K562 (cell line): ENCODE measurements at regions not wholly inside any gene's neighbourhood (a gene's known extent, or its start where the extent isn't known, plus 50 kb on each side); places are given as distances from the start of the nearest gene placed in this dataset.

Source experiments
- ATAC-seq: fragments of 200-7000 bp; cut with Tn5 transposase; 3 replicates; pipeline ENCODE4 v1.9.1; 2020; ENCODE audit warnings: moderate library complexity
- BruUV-seq: library from RNA; stranded (reverse); fragments of 400-500 nt; replicated peaks from 2 replicates; lab custom pipeline; 2021; lab: Mats Ljungman, UMichigan
- CTCF ChIA-PET: fragments of 300-600 bp; formaldehyde crosslinking; extraction: SDS; loops from one replicate; lab custom pipeline; 2021; ENCODE audit warnings: low intra/inter-chr PET ratio; lab: Yijun Ruan, JAX
- POLR2A ChIA-PET: fragments of 300-600, 350-650 bp; sonication (Branson Sonifier 250); formaldehyde crosslinking; extraction: SDS; loops from one replicate; lab custom pipeline; 2021; ENCODE audit warnings: antibody characterized with exemption, inconsistent platforms; lab: Yijun Ruan, JAX
- DNase-seq, 4 experiments: peaks; one replicate each; pipeline versions ENCODE4 v3.0.0 to v3.0.0-alpha.2; 2011 to 2018; ENCODE audit warnings: low spot score in 3 of 4, mixed read lengths in 3 of 4; ENCODE audit errors: extremely low read depth in 1 of 4
- FAIRE-seq: peaks from 2 replicates; lab custom pipeline; 2011; peaks lifted over from hg19 to GRCh38; lab: Jason Lieb, UNC
- H2AFZ ChIP-seq: 2 replicates; pipeline ENCODE4 v1.6.0; 2011; ENCODE audit warnings: low read depth, low read length, control low read depth, inconsistent platforms
- H3K27ac ChIP-seq: fragments of 200-600 bp; 3 replicates; pipeline ENCODE4 v1.8.0; 2011; ENCODE audit warnings: low read depth, mild to moderate bottlenecking, control low read depth, inconsistent platforms, low read length, moderate library complexity, mixed read lengths; ENCODE audit errors: extremely low read depth
- H3K27me3 ChIP-seq, 2 experiments: fragments of 300-600 bp in 1 of 2; 2 replicates in 1 of 2; 3 replicates in 1 of 2; pipeline versions ENCODE4 v1.6.0 to v1.8.0; 2011; ENCODE audit warnings: inconsistent platforms in 2 of 2, low read length in 2 of 2, mild to moderate bottlenecking in 1 of 2, mixed read lengths in 1 of 2, moderate library complexity in 1 of 2; ENCODE audit not compliant: control insufficient read depth in 2 of 2, insufficient read depth in 2 of 2
- H3K36me3 ChIP-seq: fragments of 300-600 bp; 3 replicates; pipeline ENCODE4 v1.8.0; 2011; ENCODE audit warnings: mild to moderate bottlenecking, low read length, inconsistent platforms; ENCODE audit not compliant: control insufficient read depth, insufficient read depth
- H3K4me1 ChIP-seq, 2 experiments: fragments of 200-600 bp in 1 of 2; replicated peaks in 1 of 2; 2 replicates in 1 of 2; 3 replicates in 1 of 2; pipeline versions ENCODE4 v1.5.1 to v1.8.0; 2011; ENCODE audit warnings: inconsistent platforms in 2 of 2, low read length in 2 of 2, mild to moderate bottlenecking in 1 of 2, mixed read lengths in 1 of 2, moderate library complexity in 1 of 2; ENCODE audit not compliant: control insufficient read depth in 2 of 2, insufficient read depth in 2 of 2
- H3K4me2 ChIP-seq: 2 replicates; pipeline ENCODE4 v1.6.1; 2011; ENCODE audit warnings: low read length, control low read depth, inconsistent platforms, mixed read lengths; ENCODE audit not compliant: insufficient read depth
- H3K4me3 ChIP-seq: fragments of 200-600 bp; sonication (generic), shearing (Covaris generic); 2 replicates; pipeline ENCODE4 v1.5.1; 2016; ENCODE audit warnings: control low read depth, inconsistent platforms
- H3K79me2 ChIP-seq: fragments of 200-600 bp; 3 replicates; pipeline ENCODE4 v1.8.0; 2011; ENCODE audit warnings: low read length, inconsistent platforms; ENCODE audit not compliant: control insufficient read depth, insufficient read depth
- H3K9ac ChIP-seq, 2 experiments: 2 replicates each; pipeline versions ENCODE4 v1.6.0 to v1.6.1; 2011; ENCODE audit warnings: low read depth in 2 of 2, low read length in 2 of 2, control low read depth in 1 of 2, inconsistent platforms in 1 of 2, mild to moderate bottlenecking in 1 of 2, mixed read lengths in 1 of 2; ENCODE audit not compliant: insufficient read depth in 1 of 2
- H3K9me1 ChIP-seq: one replicate; pipeline ENCODE4 v1.6.0; 2011; ENCODE audit warnings: inconsistent platforms, mild to moderate bottlenecking, low read length, moderate library complexity; ENCODE audit not compliant: control insufficient read depth, insufficient read depth
- H3K9me3 ChIP-seq: replicated peaks from 2 replicates; pipeline ENCODE4 v1.5.1; 2011; ENCODE audit warnings: low read depth, low read length, inconsistent platforms; ENCODE audit not compliant: control insufficient read depth, insufficient read depth
- H4K20me1 ChIP-seq: replicated peaks from 2 replicates; pipeline ENCODE4 v1.6.1; 2011; ENCODE audit warnings: low read length, inconsistent platforms, mixed read lengths; ENCODE audit not compliant: control insufficient read depth, insufficient read depth
- BRCA1 ChIP-seq, 2 experiments: fragments of 450-650 bp in 1 of 2; sonication (generic) in 1 of 2; formaldehyde crosslinking in 1 of 2; IDR thresholded peaks; 2 replicates each; pipeline versions ENCODE4 v1.5.0 to v1.6.1; 2017 to 2020; ENCODE audit warnings: mild to moderate bottlenecking in 1 of 2, missing genetic modification reagents in 1 of 2
- CREM ChIP-seq: IDR thresholded peaks from 2 replicates; pipeline ENCODE4 v1.6.1; 2014; ENCODE audit warnings: antibody characterized with exemption, low read depth
- MEIS2 ChIP-seq: fragments of 450-650 bp; IDR thresholded peaks from 2 replicates; pipeline ENCODE4 v1.6.1; 2014; ENCODE audit warnings: mild to moderate bottlenecking; ENCODE audit not compliant: partially characterized antibody
- PHF21A ChIP-seq: fragments of 450-650 bp; IDR thresholded peaks from 2 replicates; pipeline ENCODE4 v1.6.1; 2017; ENCODE audit warnings: low read depth, borderline replicate concordance
- SMARCC2 ChIP-seq: fragments of 450-650 bp; IDR thresholded peaks from 2 replicates; pipeline ENCODE4 v1.6.1; 2017; ENCODE audit warnings: antibody characterized with exemption, moderate library complexity, mild to moderate bottlenecking, low read depth
- WGBS: fragments of 100-300 bp; shearing (Covaris generic); methylation state at CpG from one replicate; pipeline ENCODE4 v1.1.6; 2016; ENCODE audit warnings: low coverage, mixed read lengths; ENCODE audit not compliant: insufficient coverage; ENCODE audit errors: missing lambda C conversion rate; 5-methylcytosine and 5-hydroxymethylcytosine counted together
- in situ Hi-C: fragments of 300-500 bp; cut with MboI; formaldehyde crosslinking; loops from 4 replicates; pipeline ENCODE4 v1.15.0; 2018; ENCODE audit warnings: inconsistent platforms, mixed read lengths
- intact Hi-C: fragments of 100-400 bp; cut with micrococcal nuclease; formaldehyde crosslinking; loops from 2 replicates; pipeline ENCODE4 v1.14.2; 2022
- TF ChIP-seq, protein P1 (sequence below): fragments of 250-450 bp; sonication (Bioruptor Pico); IDR thresholded peaks from 2 replicates; pipeline ENCODE4 v1.5.0; 2020; ENCODE audit warnings: mild to moderate bottlenecking, borderline replicate concordance

DNA sequence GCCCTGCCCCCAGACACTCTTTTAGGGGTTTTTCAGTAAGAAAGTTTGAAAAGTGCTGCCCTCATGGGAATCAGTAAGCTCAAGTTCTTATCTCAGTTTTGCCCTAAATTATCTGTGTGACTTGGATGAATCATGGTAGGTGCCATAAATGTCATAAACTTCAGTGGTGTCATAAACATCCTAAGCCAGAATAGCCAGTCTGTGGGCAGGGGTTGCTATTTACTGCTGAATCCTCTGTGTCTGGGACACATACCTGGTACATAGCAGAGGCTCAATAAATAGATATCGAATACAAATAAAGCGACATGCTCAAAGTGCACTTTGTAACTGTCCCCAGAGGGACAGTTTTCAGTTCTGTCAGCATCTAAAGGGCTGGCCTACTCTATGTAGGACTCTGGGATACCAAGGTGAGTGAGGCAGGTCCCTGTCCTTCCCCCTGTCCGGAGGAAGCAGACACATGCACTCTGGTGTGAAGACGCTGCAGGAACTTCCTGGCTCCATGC lies 502.1 kb downstream of the RPS24 start:
- CTCF ChIA-PET = no interaction called here
- no TSS peak for BruUV-seq
- POLR2A ChIA-PET = interaction anchor here (0.7 to 1.2 kb wide), 2 partner anchors 11 to 1883 kb away, joined by 3 to 5 read pairs; no protein-coding TSS in a partner anchor

More for the DNA sequence above, 502.1 kb downstream of the RPS24 start:
- TF ChIP-seq CREM (no peak), MEIS2 (peak; percentile 8), BRCA1 (IDR thresholded peaks at IDR 0.05) (no peak), BRCA1 (CRISPR knock-in tag; IDR thresholded peaks at IDR 0.05) (no peak), SMARCC2 (no peak), PHF21A (no peak)
- TF ChIP-seq, protein P1, sequence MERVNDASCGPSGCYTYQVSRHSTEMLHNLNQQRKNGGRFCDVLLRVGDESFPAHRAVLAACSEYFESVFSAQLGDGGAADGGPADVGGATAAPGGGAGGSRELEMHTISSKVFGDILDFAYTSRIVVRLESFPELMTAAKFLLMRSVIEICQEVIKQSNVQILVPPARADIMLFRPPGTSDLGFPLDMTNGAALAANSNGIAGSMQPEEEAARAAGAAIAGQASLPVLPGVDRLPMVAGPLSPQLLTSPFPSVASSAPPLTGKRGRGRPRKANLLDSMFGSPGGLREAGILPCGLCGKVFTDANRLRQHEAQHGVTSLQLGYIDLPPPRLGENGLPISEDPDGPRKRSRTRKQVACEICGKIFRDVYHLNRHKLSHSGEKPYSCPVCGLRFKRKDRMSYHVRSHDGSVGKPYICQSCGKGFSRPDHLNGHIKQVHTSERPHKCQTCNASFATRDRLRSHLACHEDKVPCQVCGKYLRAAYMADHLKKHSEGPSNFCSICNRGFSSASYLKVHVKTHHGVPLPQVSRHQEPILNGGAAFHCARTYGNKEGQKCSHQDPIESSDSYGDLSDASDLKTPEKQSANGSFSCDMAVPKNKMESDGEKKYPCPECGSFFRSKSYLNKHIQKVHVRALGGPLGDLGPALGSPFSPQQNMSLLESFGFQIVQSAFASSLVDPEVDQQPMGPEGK = no peak
- TF ChIP-seq, all 486 proteins: peak for 1
- intact Hi-C loops = no loop called here
- ATAC-seq = no peak
- Histone ChIP-seq H3K9ac (no peak overlapping the region), H3K9me1 (no peaks in the 10 kb centered on the region), H4K20me1 (peaks cover 6% of the 10 kb centered on the region; the same call in 1 of the 2 replicates), H3K27ac (no peak overlapping the region), H3K27me3 (peaks cover 0 to 15% of the 10 kb centered on the region in 2 experiments; a peak in 1 of 5 replicates), H2AFZ (no peak overlapping the region), H3K9me3 (no peaks in the 10 kb centered on the region), H3K4me1 (no peaks in the 10 kb centered on the region), H3K4me3 (no peak overlapping the region), H3K4me2 (no peak overlapping the region), H3K79me2 (no peaks in the 10 kb centered on the region), H3K36me3 (no peaks in the 10 kb centered on the region)
- DNase-seq = no peak
- in situ Hi-C loops = no loop called here
- no peak for FAIRE-seq
- 0% methylated on average over 4 of the region's 4 CpGs for WGBS
